ENCODE measurements at regions not wholly inside any gene's neighbourhood (a gene's known extent, or its start where the extent isn't known, plus 50 kb on each side); places are given as distances from the start of the nearest gene placed in this dataset.

GRCh38 chr10:128316121-128316726 lies 190.0 kb upstream of the MKI67 start:
- DNase-seq (ENCODE audit: low spot score): no peak

DNA sequence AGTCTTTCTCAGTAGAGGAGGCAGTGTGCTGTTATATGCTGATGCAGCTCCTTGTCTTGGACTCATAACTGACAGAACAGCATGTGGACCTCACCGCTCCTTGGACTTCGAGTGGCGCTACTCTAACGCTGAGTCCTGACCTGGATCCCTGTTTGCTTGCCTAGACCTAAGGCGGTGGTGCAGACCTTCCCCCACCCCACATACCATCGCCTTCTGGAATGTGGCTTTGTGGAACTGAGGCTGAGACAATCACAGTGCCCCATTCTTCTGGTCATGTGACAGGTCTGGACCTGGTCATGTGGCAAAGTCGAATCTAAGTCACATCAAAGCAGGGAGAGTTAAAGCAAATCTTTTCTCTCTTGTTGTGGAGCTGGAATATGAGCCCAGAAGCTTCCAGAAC lies 190.7 kb upstream of the MKI67 start:
- DNase-seq (ENCODE audit: low spot score): no peak

- no peak for DNase-seq (ENCODE audit: low spot score)
Measured at GRCh38 chr10:128318366-128318765, 192.1 kb upstream of the MKI67 start.

DNA sequence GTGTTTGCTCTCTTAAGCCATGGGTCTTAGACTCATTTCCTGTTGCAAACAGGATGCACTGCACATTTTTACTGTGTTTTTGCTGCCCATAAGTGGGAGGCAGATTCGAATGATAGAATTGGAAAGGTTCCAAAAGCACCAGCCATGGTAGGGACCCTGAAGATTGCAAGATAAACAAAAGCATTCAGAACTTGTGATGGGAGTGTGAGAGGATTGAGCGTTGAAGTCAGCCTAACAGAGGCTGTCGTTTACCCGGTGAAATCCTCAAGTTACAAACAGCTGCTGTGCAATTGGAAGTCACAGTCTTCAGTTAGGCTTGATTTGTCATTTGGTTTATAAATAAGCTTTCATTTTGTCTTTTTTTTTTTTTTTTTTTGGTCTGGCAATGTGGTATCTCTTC lies 192.7 kb upstream of the MKI67 start:
- DNase-seq (ENCODE audit: low spot score): no peak

DNA sequence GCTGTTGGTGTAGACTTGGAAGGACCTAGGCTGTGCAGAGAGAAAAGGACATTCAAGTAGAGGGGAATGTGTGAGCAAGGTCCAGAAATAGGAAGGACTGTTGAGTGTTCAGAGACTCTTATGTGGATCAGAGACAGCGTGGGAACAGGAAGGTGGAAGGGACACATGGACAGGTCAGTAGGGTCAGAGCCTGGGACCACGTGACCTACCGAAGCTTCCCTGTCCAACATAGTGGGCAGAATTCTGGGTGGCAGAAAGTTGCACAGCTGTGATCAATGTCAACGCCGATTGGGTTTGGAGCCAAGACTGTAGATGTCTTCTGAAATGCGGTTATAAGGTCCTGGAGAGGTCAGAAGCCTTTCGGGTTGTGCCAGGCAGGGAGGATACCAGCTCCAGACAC lies 195.9 kb upstream of the MKI67 start:
- no peak for DNase-seq (ENCODE audit: low spot score)

DNA sequence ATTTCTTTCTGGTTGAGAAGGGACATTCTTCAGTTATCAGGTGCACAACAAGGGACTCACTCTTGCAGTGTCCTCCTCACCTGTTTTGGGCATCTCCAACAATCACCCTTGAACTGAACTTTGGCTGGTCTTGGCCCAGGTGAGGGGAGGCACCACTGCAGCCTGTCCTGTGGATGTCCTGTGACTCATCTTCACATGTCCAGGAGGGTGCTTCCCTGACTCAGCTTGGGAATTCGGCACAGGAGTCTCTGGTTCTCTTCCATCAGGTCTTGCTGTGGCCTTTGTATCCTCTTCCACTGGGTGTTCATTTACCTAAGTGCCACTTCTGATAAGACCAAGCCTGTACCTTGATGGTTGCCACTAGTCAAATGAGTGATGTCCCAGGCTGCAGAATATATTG lies 196.7 kb upstream of the MKI67 start:
- peak; percentile 1 for DNase-seq (ENCODE audit: low spot score)

GRCh38 chr10:128324058-128324827 lies 198.0 kb upstream of the MKI67 start:
- no peak for DNase-seq (ENCODE audit: low spot score)

DNA sequence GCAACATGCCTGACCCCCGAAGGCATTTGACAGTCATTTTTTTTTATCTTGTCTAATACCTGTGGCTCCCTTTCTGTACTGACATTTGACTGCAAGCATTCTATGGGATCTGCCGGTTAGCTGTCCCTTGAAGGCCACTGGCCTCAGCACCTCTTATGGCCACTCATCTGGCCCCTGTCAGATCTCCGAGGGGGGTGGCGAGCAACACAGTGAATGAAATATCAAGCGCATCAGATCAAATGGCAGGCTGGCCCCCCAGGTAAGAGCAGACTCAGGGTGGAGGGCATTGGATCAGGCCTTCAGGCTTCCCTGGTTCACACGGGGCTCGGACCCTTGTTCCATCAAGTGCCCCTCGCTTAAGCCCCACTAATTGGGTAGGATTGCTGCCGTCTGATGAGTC lies 199.6 kb upstream of the MKI67 start:
- DNase-seq (ENCODE audit: low spot score): no peak

DNA sequence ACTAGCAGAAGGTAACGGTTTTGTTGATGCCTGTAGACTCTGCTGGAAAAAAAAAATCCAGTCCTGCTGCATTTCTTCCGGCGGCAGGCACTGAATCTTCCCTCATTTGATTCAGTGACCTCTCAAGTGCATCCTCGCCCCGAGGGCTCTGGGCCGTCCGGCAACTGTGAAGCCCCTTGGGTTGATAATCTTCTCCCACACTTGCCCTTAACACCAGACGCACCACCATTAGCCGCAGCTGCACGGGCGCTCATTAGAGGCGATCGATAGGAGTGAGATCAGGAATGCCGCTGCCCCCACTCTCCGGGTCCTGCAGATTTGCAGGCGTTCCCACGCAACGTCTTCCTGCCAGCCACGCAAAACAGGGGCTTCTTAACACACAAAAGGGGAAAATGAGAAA lies 200.0 kb upstream of the MKI67 start:
- DNase-seq (ENCODE audit: low spot score): no peak

DNA sequence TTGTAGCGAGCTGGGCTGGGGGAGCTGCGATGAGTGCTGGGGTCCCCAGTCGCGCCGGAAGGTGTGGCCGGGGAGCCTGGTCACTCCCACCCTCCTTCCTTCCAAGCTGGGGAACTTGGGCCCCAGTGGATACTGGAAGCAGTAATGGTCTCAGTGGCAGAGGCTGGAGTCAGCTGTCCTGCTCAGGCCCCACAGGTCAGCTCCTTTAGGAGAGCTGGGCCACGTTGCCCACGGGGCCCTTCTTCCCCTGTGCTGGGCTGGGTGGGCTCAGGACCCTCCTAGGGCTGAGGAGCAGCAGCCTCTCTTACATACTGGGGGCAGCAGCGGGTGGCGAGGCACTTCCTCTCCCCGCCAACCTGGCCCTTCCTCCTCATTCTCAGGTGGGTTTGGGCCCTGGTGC lies 200.6 kb upstream of the MKI67 start:
- DNase-seq (ENCODE audit: low spot score): no peak

GRCh38 chr10:128336401-128336800 lies 210.2 kb upstream of the MKI67 start:
- no peak for DNase-seq (ENCODE audit: low spot score)

- DNase-seq (ENCODE audit: low spot score): no peak
Measured at GRCh38 chr10:128337860-128338378, 211.7 kb upstream of the MKI67 start.

- DNase-seq (ENCODE audit: low spot score): no peak
Measured at GRCh38 chr10:128338951-128339350, 212.7 kb upstream of the MKI67 start.

DNA sequence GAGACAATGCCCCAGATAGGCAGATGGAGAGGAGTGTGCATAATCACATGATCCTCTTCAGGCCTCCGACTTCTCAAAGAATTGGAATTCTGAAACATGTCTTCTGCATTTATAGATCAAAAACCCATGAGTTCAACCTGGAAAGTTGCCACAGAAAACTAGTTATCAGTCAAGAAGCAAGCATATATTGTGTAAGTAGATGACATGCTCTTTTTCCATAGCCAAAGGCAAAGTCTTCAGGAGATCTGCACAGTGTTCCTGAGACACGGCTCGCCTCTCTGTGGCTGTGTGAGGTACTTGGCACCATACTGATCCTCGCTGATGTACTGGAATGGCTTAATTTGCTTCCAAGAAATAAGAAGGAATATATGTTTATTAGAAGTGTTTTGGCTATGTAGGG lies 213.5 kb upstream of the MKI67 start:
- DNase-seq (ENCODE audit: low spot score): no peak

GRCh38 chr10:128345353-128345752 lies 219.1 kb upstream of the MKI67 start:
- no peak for DNase-seq (ENCODE audit: low spot score)

GRCh38 chr10:128360783-128361182 lies 234.6 kb upstream of the MKI67 start:
- no peak for DNase-seq (ENCODE audit: low spot score)

DNA sequence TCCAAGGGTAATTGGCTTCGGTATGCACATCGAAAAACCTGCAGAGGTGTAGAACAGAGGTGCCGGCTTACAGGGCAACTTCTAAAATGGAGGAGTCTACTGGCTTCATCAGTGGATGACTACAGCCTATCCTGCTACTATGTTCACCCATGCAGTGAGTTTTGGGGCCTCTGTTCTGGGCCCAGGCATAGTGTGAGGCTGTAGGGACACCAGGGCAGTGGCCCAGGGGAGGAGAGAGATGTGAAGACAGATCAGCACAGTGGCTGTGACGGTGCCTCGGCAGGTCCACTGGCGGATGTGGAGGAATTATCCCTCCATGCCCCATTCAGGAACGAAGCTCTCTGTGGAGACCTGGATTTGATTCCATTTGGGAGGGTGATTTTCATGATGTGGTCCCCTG lies 235.3 kb upstream of the MKI67 start:
- no peak for DNase-seq (ENCODE audit: low spot score)

- no peak for DNase-seq (ENCODE audit: low spot score)
Measured at GRCh38 chr10:128362514-128362913, 236.3 kb upstream of the MKI67 start.

- DNase-seq (ENCODE audit: low spot score): no peak
Measured at GRCh38 chr10:128364631-128365030, 238.4 kb upstream of the MKI67 start.

- no peak for DNase-seq (ENCODE audit: low spot score)
Measured at GRCh38 chr10:128365156-128365725, 239.0 kb upstream of the MKI67 start.

DNA sequence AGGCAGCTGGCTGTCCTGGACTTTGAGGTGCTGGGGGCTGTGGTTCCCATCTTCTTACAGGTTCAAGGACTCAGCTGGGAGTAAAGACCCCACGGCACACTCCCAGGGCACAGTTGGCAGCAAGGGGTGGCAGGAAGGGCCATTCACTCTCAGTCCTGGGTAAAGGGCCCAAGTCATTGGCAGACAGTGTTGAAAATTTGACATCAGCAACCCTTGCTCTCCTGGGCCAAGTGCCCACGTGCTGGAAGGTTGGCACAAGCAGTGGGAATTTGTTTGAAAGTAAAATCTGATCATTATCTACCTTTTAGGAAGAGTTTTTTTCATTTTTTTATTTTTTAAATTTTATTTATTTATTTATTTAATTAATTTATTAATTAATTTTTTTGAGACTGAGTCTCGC lies 241.6 kb upstream of the MKI67 start:
- DNase-seq (ENCODE audit: low spot score): no peak

DNA sequence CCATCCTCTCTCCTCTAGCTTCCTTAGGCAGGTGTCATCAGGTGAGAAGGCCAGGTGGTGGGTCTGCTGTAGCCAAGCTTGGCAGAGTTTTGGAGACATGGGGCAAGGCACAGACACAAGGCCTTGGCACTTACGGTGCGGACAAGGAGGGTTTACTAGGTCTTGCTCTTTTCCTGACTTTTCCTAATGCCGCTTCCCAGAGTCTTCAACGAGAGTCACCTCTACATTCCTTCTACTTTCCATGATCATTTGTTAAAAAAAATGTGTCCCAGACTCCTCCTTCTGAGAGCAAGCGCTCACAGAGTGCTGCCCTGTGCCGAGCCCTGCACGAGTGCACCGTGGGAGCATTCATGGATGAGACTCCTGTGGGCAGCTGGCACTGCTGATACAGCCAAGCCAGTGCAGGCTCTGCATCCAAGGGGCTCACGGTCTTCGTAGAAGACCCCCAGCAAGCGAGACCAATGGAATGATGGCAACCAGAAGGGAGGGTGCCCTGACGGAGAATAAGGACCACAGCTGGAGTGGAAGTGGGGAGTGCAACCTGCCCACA lies 243.0 kb upstream of the MKI67 start:
- DNase-seq (ENCODE audit: low spot score): no peak

DNA sequence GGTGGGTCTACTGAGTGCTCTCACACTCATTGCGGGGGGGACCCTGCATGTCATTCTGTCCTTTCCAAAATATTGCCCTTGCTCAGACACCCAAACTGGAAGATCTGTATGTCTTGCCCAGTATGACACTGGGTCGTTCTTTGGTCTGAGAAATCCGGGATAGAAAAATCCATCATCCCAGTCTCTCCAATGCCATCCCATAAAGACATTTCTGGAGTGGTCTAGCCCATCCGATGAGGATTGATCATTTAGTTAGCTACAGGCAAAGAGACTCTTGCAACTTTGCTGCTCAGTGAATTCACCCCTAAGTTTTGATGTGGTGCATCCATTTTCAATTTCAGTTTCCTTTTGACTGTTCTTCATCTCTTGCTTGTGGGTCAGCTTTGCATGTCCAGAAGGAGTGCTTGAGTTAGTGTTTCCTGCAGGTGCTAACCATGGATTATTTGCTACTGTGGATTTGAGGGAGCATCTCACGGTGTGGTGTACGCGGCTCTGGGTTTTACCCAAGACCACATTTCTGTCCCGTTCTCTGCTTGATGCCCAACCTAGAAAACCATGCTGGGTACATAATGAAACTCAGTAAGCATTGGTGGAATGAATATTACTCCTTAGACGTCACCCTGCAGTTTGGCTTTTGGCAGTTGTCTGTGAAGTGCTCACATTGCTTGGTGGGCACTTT lies 247.0 kb upstream of the MKI67 start:
- DNase-seq (ENCODE audit: low spot score): no peak
